GM10266 (cell line): ENCODE measurements at regions not wholly inside any gene's neighbourhood (a gene's known extent, or its start where the extent isn't known, plus 50 kb on each side); places are given as distances from the start of the nearest gene placed in this dataset.

ENCODE experiments used
- DNase-seq: peaks from one replicate; pipeline ENCODE4 v3.0.0; 2012; ENCODE audit errors: extremely low spot score
- CTCF ChIP-seq: IDR thresholded peaks from 2 replicates; pipeline ENCODE4 v1.5.1; 2012; ENCODE audit warnings: mild to moderate bottlenecking, low read depth; ENCODE audit not compliant: control insufficient read depth, insufficient read depth; ENCODE audit errors: missing control alignments

GRCh38 chr5:167576897-167577296, 714.5 kb upstream of the WWC1 start:
- TF ChIP-seq CTCF, result no peak
- DNase-seq, result no peak

- no peak for TF ChIP-seq CTCF
Observed at GRCh38 chr5:167577616-167578015, 713.8 kb upstream of the WWC1 start.

GRCh38 chr5:167578977-167579692, 712.3 kb upstream of the WWC1 start:
- TF ChIP-seq CTCF, result no peak
- DNase-seq, result no peak

More at GRCh38 chr5:167577616-167578015, 713.8 kb upstream of the WWC1 start:
- DNase-seq, result no peak

GRCh38 chr5:167579693-167580055, 711.8 kb upstream of the WWC1 start:
- no peak for TF ChIP-seq CTCF
- no peak for DNase-seq

- DNase-seq, result no peak
- no peak for TF ChIP-seq CTCF
Observed at GRCh38 chr5:167580608-167581007, 710.8 kb upstream of the WWC1 start.

- TF ChIP-seq CTCF, result no peak
- no peak for DNase-seq
Observed at GRCh38 chr5:167582283-167582682, 709.2 kb upstream of the WWC1 start.

GRCh38 chr5:167582886-167583285, 708.6 kb upstream of the WWC1 start:
- DNase-seq, result no peak
- TF ChIP-seq CTCF, result no peak
